ENCODE measurements at regions not wholly inside any gene's neighbourhood (a gene's known extent, or its start where the extent isn't known, plus 50 kb on each side); places are given as distances from the start of the nearest gene placed in this dataset.

DNA sequence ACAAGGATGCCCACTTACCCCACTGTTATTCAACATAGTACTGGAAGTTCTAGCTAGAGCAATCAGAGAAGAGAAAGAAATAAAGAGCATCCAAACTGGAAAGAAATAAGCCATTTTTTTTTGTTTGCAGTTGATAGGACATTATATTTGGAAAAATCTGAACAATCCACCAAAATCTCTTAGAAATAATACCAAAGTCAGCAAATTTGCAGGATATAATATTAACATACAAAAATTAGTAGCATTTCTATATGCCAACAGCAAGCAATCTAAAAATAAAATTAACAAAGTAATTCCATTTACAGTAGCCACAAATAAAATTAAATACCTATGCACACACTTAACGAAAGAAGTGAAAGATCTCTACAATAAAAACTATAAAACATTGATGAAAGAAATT, 599.3 kb downstream of the CDH9 start:
- CTCF ChIA-PET, result no interaction called here
- peaks cover 16% of the 10 kb centered on the region for H3K9me3 Mint-ChIP-seq
- POLR2A ChIA-PET, result no interaction called here
- intact Hi-C loops (cut with DNase I, micrococcal nuclease), result no loop called here
- DNase-seq (no peak), ATAC-seq (ENCODE audit: poor library complexity) (no peak)
- TF ChIP-seq, protein P1, sequence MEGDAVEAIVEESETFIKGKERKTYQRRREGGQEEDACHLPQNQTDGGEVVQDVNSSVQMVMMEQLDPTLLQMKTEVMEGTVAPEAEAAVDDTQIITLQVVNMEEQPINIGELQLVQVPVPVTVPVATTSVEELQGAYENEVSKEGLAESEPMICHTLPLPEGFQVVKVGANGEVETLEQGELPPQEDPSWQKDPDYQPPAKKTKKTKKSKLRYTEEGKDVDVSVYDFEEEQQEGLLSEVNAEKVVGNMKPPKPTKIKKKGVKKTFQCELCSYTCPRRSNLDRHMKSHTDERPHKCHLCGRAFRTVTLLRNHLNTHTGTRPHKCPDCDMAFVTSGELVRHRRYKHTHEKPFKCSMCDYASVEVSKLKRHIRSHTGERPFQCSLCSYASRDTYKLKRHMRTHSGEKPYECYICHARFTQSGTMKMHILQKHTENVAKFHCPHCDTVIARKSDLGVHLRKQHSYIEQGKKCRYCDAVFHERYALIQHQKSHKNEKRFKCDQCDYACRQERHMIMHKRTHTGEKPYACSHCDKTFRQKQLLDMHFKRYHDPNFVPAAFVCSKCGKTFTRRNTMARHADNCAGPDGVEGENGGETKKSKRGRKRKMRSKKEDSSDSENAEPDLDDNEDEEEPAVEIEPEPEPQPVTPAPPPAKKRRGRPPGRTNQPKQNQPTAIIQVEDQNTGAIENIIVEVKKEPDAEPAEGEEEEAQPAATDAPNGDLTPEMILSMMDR (IDR thresholded peaks at IDR 0.05), result no peak
- H3K27me3 Mint-ChIP-seq, result no peaks in the 10 kb centered on the region
- Histone ChIP-seq H3K9me3 (ENCODE audit: control insufficient read depth in 1 of 2, insufficient read depth in 1 of 2, low read length in 2 of 2) (peaks cover 6% of the 10 kb centered on the region in 2 experiments), H3K4me1 (ENCODE audit: insufficient read depth, low read length) (no peaks in the 10 kb centered on the region), H3K27ac (ENCODE audit: low read depth in 1 of 2, low read length in 2 of 2) (no peak overlapping the region), H3K4me3 (ENCODE audit: low read length) (no peak overlapping the region), H3K36me3 (ENCODE audit: insufficient read depth, low read length) (no peaks in the 10 kb centered on the region), H3K27me3 (ENCODE audit: control insufficient read depth in 1 of 2, insufficient read depth in 2 of 2, low read length in 2 of 2) (no peaks in the 10 kb centered on the region)
- H3K36me3 Mint-ChIP-seq (ENCODE audit: low read depth), result no peaks in the 10 kb centered on the region
- no peaks in the 10 kb centered on the region for H3K4me1 Mint-ChIP-seq (ENCODE audit: low read depth)
- no peak overlapping the region for H3K4me3 Mint-ChIP-seq
- H3K27ac Mint-ChIP-seq, result no peak overlapping the region

DNA sequence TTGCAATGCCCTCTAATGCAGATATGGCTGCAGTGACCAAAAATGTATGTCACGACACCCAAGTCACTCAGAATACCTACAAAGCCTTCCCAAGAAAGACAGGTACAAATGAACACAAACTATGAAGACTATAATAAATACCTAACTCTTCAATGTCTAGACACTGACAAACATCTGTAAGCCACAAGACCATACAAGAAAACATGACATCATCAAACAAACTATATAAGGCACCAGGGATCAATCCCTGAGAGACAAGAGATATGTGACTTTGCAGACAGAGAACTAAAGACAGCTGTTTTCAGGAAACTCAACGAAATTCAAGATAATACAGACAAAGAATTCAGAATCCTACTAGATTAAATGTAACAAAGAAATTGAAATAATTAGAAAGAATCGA, 603.7 kb downstream of the CDH9 start:
- Histone ChIP-seq H3K4me1 (ENCODE audit: insufficient read depth, low read length) (no peaks in the 10 kb centered on the region), H3K9me3 (ENCODE audit: control insufficient read depth in 1 of 2, insufficient read depth in 1 of 2, low read length in 2 of 2) (peaks cover 6 to 9% of the 10 kb centered on the region in 2 experiments), H3K4me3 (ENCODE audit: low read length) (no peak overlapping the region), H3K36me3 (ENCODE audit: insufficient read depth, low read length) (no peaks in the 10 kb centered on the region), H3K27ac (ENCODE audit: low read depth in 1 of 2, low read length in 2 of 2) (no peak overlapping the region), H3K27me3 (ENCODE audit: control insufficient read depth in 1 of 2, insufficient read depth in 2 of 2, low read length in 2 of 2) (no peaks in the 10 kb centered on the region)
- intact Hi-C loops (cut with DNase I, micrococcal nuclease), result no loop called here
- no peaks in the 10 kb centered on the region for H3K36me3 Mint-ChIP-seq (ENCODE audit: low read depth)
- ChIA-PET CTCF (no interaction called here), POLR2A (no interaction called here)
- H3K27ac Mint-ChIP-seq, result no peak overlapping the region
- no peaks in the 10 kb centered on the region for H3K27me3 Mint-ChIP-seq
- no peaks in the 10 kb centered on the region for H3K4me1 Mint-ChIP-seq (ENCODE audit: low read depth)
- peaks cover 11% of the 10 kb centered on the region for H3K9me3 Mint-ChIP-seq
- no peak for ATAC-seq (ENCODE audit: poor library complexity)
- H3K4me3 Mint-ChIP-seq, result no peak overlapping the region
- TF ChIP-seq, protein P1 (IDR thresholded peaks at IDR 0.05), result no peak
- DNase-seq, result no peak

DNA sequence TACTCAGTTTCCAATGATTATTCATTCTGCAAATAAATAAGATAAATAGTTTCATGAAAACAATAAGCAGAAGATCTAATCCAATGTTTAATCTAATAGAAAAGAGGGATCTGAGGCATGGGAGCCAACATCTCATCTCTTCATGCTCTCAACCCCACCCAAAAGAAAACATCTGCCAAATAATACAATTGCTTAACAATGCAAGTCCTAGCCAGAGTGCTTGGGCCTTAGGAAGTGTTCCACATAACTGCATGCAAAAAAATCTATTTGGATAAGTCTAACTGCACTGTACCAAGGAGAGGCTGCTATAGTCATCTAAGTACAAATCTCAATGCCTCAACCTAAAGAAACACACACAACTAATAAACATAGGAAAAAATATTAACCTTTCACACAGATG, 606.0 kb downstream of the CDH9 start:
- Histone ChIP-seq H3K27ac (ENCODE audit: low read depth in 1 of 2, low read length in 2 of 2) (no peak overlapping the region), H3K4me3 (ENCODE audit: low read length) (no peak overlapping the region), H3K36me3 (ENCODE audit: insufficient read depth, low read length) (no peaks in the 10 kb centered on the region), H3K4me1 (ENCODE audit: insufficient read depth, low read length) (no peaks in the 10 kb centered on the region), H3K9me3 (ENCODE audit: control insufficient read depth in 1 of 2, insufficient read depth in 1 of 2, low read length in 2 of 2) (peaks cover 6 to 9% of the 10 kb centered on the region in 2 experiments), H3K27me3 (ENCODE audit: control insufficient read depth in 1 of 2, insufficient read depth in 2 of 2, low read length in 2 of 2) (no peaks in the 10 kb centered on the region)
- no peak overlapping the region for H3K27ac Mint-ChIP-seq
- no peak overlapping the region for H3K4me3 Mint-ChIP-seq
- intact Hi-C loops (cut with DNase I, micrococcal nuclease), result no loop called here
- TF ChIP-seq, protein P1 (IDR thresholded peaks at IDR 0.05), result no peak
- POLR2A ChIA-PET, result no interaction called here
- CTCF ChIA-PET, result no interaction called here
- H3K9me3 Mint-ChIP-seq, result peaks cover 17% of the 10 kb centered on the region
- ATAC-seq (ENCODE audit: poor library complexity) (no peak), DNase-seq (no peak)
- no peaks in the 10 kb centered on the region for H3K27me3 Mint-ChIP-seq
- H3K4me1 Mint-ChIP-seq (ENCODE audit: low read depth), result no peaks in the 10 kb centered on the region
- no peaks in the 10 kb centered on the region for H3K36me3 Mint-ChIP-seq (ENCODE audit: low read depth)

Measured in CD4-positive, alpha-beta T cell (primary cell).